ENCODE measurements at regions not wholly inside any gene's neighbourhood (a gene's known extent, or its start where the extent isn't known, plus 50 kb on each side); places are given as distances from the start of the nearest gene placed in this dataset.

- TF ChIP-seq, protein P1, sequence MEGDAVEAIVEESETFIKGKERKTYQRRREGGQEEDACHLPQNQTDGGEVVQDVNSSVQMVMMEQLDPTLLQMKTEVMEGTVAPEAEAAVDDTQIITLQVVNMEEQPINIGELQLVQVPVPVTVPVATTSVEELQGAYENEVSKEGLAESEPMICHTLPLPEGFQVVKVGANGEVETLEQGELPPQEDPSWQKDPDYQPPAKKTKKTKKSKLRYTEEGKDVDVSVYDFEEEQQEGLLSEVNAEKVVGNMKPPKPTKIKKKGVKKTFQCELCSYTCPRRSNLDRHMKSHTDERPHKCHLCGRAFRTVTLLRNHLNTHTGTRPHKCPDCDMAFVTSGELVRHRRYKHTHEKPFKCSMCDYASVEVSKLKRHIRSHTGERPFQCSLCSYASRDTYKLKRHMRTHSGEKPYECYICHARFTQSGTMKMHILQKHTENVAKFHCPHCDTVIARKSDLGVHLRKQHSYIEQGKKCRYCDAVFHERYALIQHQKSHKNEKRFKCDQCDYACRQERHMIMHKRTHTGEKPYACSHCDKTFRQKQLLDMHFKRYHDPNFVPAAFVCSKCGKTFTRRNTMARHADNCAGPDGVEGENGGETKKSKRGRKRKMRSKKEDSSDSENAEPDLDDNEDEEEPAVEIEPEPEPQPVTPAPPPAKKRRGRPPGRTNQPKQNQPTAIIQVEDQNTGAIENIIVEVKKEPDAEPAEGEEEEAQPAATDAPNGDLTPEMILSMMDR (IDR thresholded peaks at IDR 0.05), result no peak
- Histone ChIP-seq H3K9me3 (no peaks in the 10 kb centered on the region), H3K27ac (no peak overlapping the region), H3K4me3 (no peak overlapping the region), H3K27me3 (no peaks in the 10 kb centered on the region), H3K36me3 (no peaks in the 10 kb centered on the region), H3K4me1 (no peaks in the 10 kb centered on the region)
- no peak for DNase-seq (ENCODE audit: low spot score)
Measured at GRCh38 chr16:9429646-9430330, 338.3 kb downstream of the HAPSTR1 start.

- H3K27ac ChIP-seq, result no peak overlapping the region
- peaks cover 0 to 3% of the 10 kb centered on the region in 2 donors for H3K9me3 ChIP-seq
- no peak overlapping the region for H3K4me3 ChIP-seq
- TF ChIP-seq, protein P1 (IDR thresholded peaks at IDR 0.05), result peak in 1 of 2 donors; percentile 26
- H3K27me3 ChIP-seq, result no peaks in the 10 kb centered on the region
- H3K36me3 ChIP-seq, result no peaks in the 10 kb centered on the region
- H3K4me1 ChIP-seq, result no peaks in the 10 kb centered on the region
- no peak for DNase-seq (ENCODE audit: low spot score)
Measured at GRCh38 chr16:9434659-9435058, 343.2 kb downstream of the HAPSTR1 start.

GRCh38 chr16:9436175-9436574, 344.7 kb downstream of the HAPSTR1 start:
- H3K4me1 ChIP-seq, result no peaks in the 10 kb centered on the region
- no peaks in the 10 kb centered on the region for H3K36me3 ChIP-seq
- peaks cover 0 to 3% of the 10 kb centered on the region in 2 donors for H3K9me3 ChIP-seq
- no peaks in the 10 kb centered on the region for H3K27me3 ChIP-seq
- no peak overlapping the region for H3K27ac ChIP-seq
- no peak overlapping the region for H3K4me3 ChIP-seq
- DNase-seq (ENCODE audit: low spot score), result no peak
- TF ChIP-seq, protein P1 (IDR thresholded peaks at IDR 0.05), result no peak

- Histone ChIP-seq H3K27me3 (no peaks in the 10 kb centered on the region), H3K9me3 (peaks cover 0 to 3% of the 10 kb centered on the region in 2 donors), H3K4me3 (no peak overlapping the region), H3K36me3 (no peaks in the 10 kb centered on the region), H3K27ac (no peak overlapping the region), H3K4me1 (no peaks in the 10 kb centered on the region)
- TF ChIP-seq, protein P1 (IDR thresholded peaks at IDR 0.05), result no peak
- no peak for DNase-seq (ENCODE audit: low spot score)
Measured at GRCh38 chr16:9437115-9437514, 345.7 kb downstream of the HAPSTR1 start.

DNA sequence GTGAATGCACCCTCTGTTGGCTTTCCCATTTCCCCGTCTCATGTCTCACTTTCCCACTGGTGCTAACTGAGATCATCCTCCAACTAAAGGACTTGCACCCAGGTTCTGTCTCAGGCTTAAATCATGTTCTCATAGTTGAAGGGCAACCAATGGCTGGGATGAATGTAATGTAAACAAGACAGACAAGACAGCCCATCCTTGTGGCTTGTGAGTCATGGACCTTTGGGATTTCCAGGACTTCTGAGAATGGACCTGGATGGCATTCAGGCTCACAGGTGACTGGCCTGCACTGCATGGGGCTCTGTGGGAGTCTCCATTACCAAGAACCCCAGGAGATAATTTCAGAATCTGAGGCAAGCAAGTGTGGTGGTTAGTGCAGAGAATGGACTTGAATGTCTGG, 347.5 kb downstream of the HAPSTR1 start:
- DNase-seq (ENCODE audit: low spot score), result no peak
- H3K27me3 ChIP-seq, result no peaks in the 10 kb centered on the region
- H3K4me3 ChIP-seq, result no peak overlapping the region
- TF ChIP-seq, protein P1 (IDR thresholded peaks at IDR 0.05), result no peak
- H3K9me3 ChIP-seq, result peaks cover 0 to 3% of the 10 kb centered on the region in 2 donors
- H3K4me1 ChIP-seq, result no peaks in the 10 kb centered on the region
- no peaks in the 10 kb centered on the region for H3K36me3 ChIP-seq
- no peak overlapping the region for H3K27ac ChIP-seq

DNA sequence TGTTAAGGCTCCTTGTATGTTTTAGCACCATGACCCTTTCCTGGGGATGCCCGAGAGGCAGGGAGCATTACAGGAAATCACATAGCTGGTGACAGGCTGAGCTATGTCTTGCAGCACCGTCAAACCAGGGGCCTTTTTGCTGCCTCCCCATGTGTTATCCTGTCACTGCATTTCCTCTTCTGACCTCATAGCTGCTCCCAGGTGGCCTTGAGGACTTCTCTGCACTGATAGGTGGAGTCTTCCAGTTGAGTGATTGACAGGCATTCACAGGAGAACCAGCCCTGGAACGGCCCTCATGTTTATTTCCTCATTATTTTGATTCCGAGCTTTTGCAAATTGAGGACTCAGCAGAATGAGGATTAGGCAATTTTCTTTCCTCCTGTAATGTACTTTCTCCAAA, 349.6 kb downstream of the HAPSTR1 start:
- Histone ChIP-seq H3K9me3 (peaks cover 0 to 3% of the 10 kb centered on the region in 2 donors), H3K27ac (no peak overlapping the region), H3K4me3 (no peak overlapping the region), H3K27me3 (no peaks in the 10 kb centered on the region), H3K36me3 (no peaks in the 10 kb centered on the region), H3K4me1 (no peaks in the 10 kb centered on the region)
- DNase-seq (ENCODE audit: low spot score), result no peak
- TF ChIP-seq, protein P1 (IDR thresholded peaks at IDR 0.05), result no peak

Data from right atrium auricular region (tissue), 2 donors.